ENCODE measurements at regions not wholly inside any gene's neighbourhood (a gene's known extent, or its start where the extent isn't known, plus 50 kb on each side); places are given as distances from the start of the nearest gene placed in this dataset.
"Not testable (repeated sequence)": the region's sequence is repeated elsewhere in the genome, so short reads cannot be mapped to it uniquely, and the experiment has no call there.

DNA sequence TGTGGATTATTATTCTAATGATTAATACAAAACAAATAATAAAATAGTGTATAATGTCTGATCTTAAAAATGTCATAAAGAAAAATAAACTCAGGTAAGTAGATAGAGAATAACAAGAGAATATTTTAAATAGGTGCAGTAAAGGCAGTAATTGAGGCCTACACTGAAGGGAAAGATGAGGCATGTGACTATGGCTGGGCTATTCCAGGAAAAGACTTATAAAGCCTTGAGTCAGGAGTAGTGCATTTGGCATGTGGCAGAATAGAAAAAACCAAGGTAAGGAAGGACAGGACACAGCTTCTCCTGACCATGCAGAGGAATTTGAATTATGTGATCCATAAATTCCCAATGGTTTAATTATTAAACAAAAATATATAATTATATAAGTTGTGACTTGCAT is 215.6 kb upstream of the C1QTNF3 start:
- in situ Hi-C loops (cut with MboI; ENCODE audit: low sequenced_read_pairs) = not testable (repeated sequence)

DNA sequence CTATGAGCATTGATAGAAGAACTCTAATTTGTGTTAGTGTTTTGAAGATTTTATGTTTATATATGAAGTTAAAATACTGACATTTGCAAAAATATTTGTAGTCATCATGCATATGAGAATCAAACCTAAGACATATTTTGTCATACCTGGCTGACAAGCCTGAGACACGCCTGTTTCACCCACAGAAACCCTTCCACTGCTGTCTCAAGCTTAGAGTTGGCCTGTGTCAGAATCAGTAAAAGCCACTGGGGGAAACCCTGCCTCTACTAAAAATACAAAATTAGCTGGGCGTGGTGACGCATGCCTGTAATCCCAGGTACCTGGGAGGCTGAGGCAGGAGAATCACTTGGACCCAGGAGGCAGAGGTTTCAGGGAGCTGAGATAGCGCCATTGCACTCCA is 218.0 kb upstream of the C1QTNF3 start:
- in situ Hi-C loops (cut with MboI; ENCODE audit: low sequenced_read_pairs) = not testable (repeated sequence)

DNA sequence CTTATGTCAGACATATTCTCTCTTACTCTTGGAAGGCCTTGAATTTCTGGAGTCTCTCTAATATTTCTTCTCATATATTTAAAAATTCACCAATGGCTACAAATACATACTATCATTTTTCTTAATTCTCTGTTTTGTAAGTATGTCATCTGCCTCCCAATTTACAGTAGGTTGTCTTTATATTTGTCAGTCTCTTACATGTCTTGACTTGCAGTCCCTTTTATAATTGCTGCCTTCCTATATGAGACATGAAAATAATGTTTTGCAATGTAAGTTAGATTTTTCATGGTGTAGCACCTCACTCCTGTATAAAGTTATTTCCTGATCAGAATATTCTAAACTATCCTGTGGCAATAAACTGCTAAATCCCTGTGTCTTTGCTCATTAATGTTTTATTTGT is 223.1 kb upstream of the C1QTNF3 start:
- in situ Hi-C loops (cut with MboI; ENCODE audit: low sequenced_read_pairs) = not testable (repeated sequence)

DNA sequence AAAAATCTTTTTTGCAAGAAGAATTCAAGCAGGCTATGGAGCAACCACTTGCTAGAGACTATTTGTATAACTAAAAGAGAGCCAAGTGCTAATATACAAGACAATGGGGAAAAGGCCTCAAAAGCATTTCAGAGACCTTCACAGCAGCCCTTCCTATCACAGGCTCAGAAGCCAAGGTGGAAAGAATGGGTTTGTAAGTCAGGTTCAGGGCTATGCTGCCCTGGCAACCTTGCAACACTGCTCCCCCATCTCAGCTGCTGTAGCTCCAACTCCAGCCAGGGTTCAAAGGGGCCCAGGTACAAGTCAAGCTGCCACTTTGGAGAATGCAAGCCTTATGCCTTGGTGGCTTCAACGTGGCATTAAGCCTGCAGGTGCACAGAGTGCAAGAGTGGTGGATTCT is 253.7 kb upstream of the C1QTNF3 start:
- in situ Hi-C loops (cut with MboI; ENCODE audit: low sequenced_read_pairs) = not testable (repeated sequence)

DNA sequence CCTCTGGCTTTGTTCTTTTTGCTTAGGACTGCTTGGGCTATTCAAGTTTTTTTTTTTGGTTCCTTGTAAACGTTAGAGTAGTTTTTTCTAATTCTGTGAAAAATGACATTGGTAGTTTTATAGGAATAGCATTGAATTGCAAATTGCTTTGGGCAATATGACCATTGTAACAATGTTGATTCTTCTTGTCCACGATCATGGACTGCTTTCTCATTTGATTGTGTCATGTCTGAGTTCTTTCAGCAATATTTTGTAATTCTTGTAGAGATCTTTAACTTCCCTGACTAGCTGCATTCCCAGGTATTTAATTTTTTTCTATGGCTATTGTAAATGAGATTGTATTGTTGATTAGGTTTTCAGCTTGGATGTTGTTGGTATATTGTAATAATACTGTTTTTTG is 286.2 kb upstream of the C1QTNF3 start:
- in situ Hi-C loops (cut with MboI; ENCODE audit: low sequenced_read_pairs) = not testable (repeated sequence)

DNA sequence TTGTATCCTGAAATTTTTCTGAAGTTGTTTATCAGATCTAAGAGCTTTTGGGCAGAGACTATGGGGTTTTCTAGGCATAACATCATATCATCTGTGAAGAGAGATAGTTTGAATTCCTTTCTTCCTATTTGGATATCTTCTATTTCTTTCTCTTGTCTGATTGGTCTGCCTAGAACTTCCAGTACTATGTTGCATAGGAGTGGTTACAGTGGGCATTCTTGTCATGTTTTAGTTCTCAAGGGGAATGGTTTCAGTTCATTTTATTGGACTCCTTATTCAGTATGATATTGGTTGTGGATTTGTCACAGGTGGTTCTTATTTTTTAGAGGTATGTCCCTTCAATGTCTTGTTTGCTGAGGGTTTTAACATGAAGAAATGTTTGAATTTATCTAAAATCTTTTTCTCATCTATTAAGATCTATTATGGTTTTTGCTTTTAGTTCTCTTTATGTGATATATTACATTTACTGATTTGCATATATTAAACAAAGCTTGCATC is 286.6 kb upstream of the C1QTNF3 start:
- in situ Hi-C loops (cut with MboI; ENCODE audit: low sequenced_read_pairs) = not testable (repeated sequence)

DNA sequence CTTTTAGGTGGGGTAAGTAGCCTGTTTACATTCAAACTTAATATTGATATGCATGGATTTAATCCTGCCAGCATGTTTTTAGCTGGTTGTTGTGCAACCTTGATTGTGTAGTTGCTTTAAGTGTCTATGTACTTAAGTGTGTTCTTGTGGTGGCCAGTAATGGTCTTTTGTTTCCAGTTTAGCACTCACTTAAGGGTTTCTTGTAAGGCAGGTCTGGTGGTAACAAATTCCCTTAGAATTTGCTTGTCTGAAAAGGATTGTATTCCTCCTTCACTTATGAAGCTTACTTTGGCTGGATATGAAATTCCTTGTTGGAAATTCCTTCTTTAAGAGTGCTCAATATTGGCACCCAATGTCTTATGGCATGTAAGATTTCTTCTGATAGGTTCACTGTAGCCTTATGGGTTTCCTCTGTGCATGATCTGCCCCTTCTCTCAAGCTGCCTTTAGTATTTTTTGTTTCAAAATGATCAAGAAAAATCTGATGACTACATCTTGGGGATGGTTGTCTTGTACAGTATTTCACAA is 289.0 kb upstream of the C1QTNF3 start:
- in situ Hi-C loops (cut with MboI; ENCODE audit: low sequenced_read_pairs) = not testable (repeated sequence)

DNA sequence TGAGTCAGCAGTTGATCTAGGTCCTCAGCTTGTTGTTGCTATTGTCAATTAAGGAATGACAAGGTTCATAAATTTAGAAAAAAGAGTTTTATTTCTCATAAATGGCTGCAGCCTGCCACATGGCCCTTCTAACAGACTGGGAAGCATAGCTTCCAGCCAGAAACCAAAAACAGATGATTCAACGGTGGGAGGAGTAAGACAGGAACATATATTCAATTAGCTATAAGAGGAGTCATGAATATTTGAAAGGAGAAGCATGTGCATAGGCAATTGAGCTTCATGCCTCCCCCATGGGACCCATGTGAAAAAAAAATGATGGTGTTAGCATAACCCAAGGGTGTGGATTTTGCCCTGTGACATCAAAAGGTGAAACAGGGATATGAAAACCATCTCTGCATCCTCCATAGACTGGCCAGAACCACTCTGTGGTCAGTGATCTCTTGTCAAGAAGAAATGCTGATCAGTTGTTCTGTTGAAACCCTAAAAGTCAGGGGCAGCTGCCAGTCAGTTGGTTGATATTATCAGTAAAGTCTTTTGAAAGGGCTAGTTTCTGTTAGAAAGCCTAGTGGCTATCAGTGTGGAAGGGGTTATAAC is 296.5 kb upstream of the C1QTNF3 start:
- in situ Hi-C loops (cut with MboI; ENCODE audit: low sequenced_read_pairs) = not testable (repeated sequence)

DNA sequence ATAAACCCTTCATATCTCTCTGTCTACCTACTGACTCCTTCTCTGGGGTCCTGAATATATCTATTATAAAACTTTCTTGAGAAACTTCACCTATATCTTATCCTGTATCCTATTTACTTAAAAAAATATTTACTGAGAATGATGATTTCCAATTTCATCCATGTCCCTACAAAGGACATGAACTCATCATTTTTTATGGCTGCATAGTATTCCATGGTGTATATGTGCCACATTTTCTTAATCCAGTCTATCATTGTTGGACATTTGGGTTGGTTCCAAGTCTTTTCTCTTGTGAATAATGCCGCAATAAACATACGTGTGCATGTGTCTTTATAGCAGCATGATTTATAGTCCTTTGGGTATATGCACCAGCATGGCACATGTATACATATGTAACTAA is 301.7 kb upstream of the RAI14 start:
- in situ Hi-C loops (cut with MboI; ENCODE audit: low sequenced_read_pairs) = not testable (repeated sequence)

DNA sequence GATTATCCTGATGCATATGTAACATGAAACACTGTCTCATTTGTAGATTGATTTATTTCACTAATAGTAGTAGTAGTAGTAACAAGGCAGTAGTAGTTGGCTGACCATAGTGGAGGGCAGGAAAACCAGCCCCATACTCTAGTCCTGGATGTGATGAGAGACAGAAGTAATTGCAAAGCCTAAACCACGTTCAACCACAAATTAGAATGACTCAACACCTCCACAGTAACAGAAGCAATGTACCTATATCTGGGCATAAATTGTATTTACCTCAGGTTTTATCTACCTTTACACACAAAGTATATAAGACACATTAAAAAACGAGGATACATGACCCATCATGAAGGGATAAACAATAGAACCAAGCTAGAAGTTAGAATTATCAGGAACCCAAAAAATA is 284.7 kb upstream of the RAI14 start:
- in situ Hi-C loops (cut with MboI; ENCODE audit: low sequenced_read_pairs) = not testable (repeated sequence)

DNA sequence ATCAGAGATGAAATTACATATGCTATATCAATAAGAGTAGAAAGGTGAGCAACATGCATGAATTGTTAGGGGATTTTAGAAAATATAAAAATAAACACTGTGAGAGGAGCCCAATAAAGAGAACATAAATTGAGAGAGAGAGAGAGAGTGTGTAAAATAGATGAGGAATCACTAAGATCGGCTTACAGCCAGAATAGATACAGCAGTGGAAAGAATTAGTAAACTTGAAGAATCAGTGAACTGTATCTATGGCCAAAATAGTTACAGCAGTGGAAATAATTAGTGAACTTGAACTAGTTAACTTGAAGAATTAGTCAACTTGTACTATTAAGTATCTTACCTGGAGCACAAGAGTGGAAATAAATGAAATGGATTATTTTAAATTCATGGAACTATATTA is 284.3 kb upstream of the RAI14 start:
- in situ Hi-C loops (cut with MboI; ENCODE audit: low sequenced_read_pairs) = not testable (repeated sequence)

DNA sequence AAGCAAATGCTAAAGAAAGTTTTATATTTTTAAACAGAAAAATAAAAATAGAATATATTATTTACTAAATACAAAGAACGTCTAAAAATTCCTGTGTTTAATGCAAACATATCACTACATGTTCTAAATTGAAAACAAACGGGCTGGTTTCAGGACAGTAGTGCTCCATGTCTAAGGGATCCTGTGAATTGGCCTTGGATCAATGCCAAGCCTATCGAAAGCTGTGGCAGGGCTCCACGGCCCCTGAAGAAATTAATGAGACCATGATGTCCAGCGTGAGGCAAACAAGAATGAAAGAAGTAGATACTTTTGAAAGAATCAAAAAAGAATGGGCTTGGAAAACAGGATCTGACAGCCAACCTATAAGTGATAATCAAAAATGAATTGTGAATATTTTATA is 283.4 kb upstream of the RAI14 start:
- in situ Hi-C loops (cut with MboI; ENCODE audit: low sequenced_read_pairs) = not testable (repeated sequence)

DNA sequence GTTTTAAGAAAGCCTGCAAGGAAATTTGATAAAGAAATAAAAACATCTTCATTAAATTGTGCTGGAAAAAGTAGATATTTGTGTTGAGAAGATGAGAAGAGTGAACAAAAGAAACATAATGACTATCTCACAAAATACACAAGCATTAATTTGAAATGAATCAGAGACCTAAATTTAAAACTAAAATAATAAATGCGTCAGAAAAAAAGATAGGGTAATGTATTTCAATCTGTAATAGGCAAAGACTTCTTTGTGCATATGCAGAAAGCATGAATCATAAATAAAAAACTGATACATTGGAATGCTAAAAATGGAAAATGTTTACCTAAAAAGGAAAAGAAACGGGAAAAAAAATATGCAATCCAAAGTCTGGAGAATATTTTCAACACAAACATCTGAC is 278.5 kb upstream of the RAI14 start:
- in situ Hi-C loops (cut with MboI; ENCODE audit: low sequenced_read_pairs) = not testable (repeated sequence)

DNA sequence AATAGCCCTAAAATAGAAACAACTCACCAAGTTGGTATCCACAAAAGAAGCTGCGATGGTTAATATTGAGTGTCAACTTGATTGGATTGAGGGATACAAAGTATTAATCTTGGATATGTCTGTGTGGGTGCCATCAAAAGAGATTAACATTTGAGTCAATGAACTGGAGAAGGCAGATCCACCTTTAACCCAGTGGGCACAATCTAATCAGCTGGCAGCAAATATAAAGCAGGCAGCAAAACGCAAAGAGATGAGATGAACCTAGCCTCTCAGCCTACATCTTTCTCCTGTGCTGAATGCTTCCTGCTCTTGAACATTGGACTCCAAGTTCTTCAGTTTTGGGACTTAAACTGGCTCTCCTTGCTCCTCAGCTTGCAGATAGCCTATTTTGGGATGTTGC is 277.6 kb upstream of the RAI14 start:
- in situ Hi-C loops (cut with MboI; ENCODE audit: low sequenced_read_pairs) = not testable (repeated sequence)

DNA sequence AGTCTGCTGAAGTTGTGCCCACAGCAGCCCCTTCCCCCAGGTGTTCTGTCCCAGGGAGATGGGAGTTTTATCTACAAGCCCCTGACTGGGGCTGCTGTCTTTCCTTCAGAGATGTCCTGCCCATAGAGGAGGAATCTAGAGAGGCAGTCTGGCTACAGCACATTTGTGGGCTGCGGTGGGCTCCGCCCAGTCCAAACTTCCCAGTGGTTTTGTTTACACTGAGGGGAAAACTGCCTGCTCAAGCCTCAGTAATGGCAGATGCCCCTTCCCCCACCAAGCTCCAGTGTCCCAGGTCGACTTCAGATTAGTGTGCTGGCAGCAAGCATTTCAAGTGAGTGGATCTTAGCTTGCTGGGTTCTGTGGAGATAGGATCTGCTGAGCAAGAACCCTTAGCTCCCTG is 267.4 kb upstream of the RAI14 start:
- in situ Hi-C loops (cut with MboI; ENCODE audit: low sequenced_read_pairs) = not testable (repeated sequence)

DNA sequence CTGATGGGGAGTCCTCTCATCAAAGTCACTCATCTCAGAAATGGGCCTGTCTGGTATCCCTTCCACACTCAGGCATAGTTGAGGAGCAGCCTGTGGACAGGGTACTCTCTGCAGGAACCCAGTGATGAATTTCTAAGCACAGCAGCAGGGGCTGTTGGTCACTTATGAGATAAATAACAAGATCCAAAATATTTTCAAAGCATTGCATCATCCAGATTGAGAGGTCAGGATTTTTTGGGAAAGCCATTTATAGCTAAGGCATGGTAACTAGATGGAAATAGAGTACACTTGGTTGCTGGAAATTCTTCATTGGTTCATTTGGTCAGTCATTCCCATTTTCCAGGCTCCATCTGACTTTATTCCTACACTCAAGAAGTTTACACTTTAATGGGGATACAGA is 246.8 kb upstream of the RAI14 start:
- in situ Hi-C loops (cut with MboI; ENCODE audit: low sequenced_read_pairs) = no loop called here

DNA sequence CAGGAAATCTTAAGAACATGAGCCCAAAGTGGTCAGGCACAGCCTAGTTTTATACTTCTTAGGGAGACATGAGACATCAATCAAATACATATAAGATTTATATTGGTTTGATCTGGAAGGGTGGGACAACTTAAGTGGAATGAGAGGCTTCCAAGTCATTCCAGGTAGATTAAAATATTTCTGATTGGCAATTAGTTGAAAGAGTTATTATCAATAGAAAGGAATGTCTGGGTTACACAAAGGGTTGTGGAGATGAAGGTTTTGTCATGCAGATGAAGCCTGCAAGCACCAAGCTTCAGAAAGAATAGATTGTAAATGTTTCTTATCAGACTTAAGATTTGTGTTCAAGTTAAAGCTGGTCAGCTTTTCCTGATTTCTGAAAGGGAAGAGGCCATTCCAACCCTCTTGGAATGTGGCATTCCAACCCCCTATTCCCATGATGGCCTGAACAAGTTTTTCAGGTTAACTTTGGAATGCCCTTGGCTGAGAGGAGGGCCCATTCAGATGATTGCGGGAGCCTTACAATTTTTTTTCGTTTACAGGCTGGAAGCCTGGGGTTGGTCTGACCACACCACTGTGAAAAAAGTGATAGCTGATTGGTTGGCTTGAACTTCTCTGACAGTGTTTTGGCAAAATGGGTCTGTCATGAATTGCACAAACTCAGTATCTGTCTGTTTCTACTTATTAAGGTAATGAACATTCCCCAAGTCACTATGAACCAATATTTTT is 245.6 kb upstream of the RAI14 start:
- in situ Hi-C loops (cut with MboI; ENCODE audit: low sequenced_read_pairs) = no loop called here

DNA sequence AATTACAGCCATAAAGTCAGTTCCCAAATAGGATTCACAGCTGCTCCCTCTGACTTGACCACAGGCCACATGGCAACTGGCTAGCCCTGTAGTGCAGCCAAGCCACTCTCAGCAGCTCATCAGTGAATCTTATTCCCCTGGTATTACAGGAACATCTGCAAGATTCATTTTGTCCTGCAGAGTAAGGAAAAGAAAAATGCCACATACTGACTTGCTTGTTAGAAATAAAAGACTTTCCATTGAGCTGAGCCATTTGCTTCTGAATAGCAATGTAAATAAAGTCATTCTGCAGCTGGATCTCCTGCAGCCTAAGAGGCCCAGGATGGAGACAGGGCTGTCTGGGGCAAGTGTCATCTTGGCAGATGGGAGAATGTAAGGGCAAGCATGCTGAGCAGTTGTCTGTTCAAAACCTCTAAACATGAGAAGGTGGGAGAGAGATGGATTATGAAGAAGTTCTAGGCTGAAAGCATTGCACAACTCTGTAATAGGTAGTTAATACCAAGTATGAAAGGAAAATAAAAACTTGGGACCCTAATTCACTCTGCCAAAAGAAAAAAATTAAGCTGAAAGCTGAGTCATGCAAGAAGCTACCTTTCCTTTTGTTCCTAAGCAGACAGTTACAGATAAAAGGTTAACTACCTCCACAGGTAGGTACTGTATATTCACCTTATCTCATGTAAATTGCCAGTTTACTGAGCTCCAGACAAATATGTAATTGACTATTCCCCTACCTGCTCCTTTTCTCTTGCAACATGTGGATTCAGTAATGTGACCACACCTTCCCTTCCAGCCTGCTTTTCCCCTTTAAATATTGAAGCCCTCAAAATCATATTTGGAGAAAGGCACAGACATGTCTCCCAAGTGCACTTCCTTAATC is 244.4 kb upstream of the RAI14 start:
- in situ Hi-C loops (cut with MboI; ENCODE audit: low sequenced_read_pairs) = no loop called here

DNA sequence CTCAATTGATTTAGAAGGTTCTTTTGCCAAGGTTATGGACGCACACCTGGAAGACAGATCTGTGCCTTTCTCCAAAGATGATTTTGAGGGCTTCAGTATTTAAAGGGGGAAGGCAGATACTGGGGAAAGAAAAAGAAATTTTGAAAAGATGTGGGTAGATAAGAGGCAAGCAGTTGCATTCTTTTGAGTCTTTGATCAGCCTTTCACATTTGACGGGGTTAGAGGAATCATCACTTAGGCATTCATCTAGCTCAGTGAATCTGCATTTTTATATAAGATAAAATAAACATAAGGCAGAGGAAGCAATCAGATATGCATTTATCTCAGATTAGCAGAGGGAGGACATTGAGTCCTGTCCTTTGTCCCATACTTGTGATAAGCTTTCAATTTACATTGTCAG is 243.4 kb upstream of the RAI14 start:
- in situ Hi-C loops (cut with MboI; ENCODE audit: low sequenced_read_pairs) = no loop called here

DNA sequence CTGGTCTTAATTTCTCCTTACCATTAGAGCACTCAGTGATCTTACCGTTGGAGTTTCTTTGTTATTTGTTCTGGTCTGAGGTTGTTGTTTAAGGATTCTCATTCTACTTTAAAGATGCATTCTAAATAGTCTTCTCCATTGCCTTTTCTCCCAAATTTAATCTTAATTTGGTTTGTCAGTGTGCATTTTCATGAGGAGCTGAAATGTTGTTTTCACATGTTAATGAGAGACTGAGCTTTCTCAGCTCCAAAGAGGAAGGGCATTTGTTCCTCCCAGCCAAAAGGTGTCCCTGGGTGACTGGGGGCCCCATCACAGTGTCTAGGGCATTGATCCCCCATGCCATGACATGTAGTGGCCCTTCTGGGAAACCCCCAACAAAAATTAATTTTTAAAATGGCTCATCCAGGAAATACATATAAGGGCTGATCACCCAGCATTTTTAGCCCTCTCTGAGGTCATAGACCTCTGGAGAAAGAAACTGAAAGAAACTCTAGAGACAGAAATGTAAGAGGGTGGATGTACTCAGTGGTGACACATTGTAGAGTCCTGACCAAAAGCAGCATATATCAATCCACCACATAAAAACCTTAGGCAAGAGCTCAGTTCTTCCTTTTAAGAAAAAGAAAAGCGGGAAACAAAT is 240.4 kb upstream of the RAI14 start:
- in situ Hi-C loops (cut with MboI; ENCODE audit: low sequenced_read_pairs) = no loop called here

DNA sequence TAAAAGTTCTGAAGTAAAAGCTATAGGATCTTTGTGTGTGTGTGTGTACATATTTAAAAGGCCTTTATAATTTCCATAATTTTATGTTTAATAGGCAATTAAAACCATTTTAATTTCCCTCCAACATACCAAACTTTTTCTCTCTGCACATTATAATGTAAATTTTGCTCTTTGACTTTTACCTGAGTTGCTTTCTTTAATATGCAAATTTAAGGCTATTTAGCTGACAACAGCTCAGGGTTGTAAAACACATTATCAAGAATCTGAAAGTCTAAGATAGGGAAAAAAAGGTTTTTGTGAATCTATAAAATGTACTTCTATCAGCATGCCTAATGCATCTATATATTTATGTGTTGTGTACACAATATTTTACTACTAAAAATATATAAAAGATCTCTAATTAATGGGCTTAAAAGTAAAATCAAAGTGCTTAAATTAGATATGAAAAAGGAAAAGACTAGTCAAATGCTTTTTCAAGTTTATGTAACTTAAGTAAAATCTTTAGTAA is 239.6 kb upstream of the RAI14 start:
- in situ Hi-C loops (cut with MboI; ENCODE audit: low sequenced_read_pairs) = no loop called here
